Midbrain (tissue), 1 donor: ENCODE measurements at regions not wholly inside any gene's neighbourhood (a gene's known extent, or its start where the extent isn't known, plus 50 kb on each side); places are given as distances from the start of the nearest gene placed in this dataset.
"Not testable (repeated sequence)": the region's sequence is repeated elsewhere in the genome, so short reads cannot be mapped to it uniquely, and the experiment has no call there.

Experiments
- DNase-seq: peaks from one replicate; lab custom pipeline; 2025; lab: John Stamatoyannopoulos, UW

- DNase-seq = not testable (repeated sequence)
Observed at GRCh38 chr12:76292891-76293290, 55.3 kb downstream of the BBS10 start.

GRCh38 chr12:76292305-76292704, 55.9 kb downstream of the BBS10 start:
- DNase-seq = not testable (repeated sequence)

- DNase-seq = no peak
Observed at GRCh38 chr12:76290963-76291859, 57.0 kb downstream of the BBS10 start.

GRCh38 chr12:76288218-76288617, 60.0 kb downstream of the BBS10 start:
- no peak for DNase-seq

GRCh38 chr12:76284816-76285750, 63.1 kb downstream of the BBS10 start:
- DNase-seq = no peak

GRCh38 chr12:76282744-76283143, 65.5 kb downstream of the BBS10 start:
- DNase-seq = no peak

- no peak for DNase-seq
Observed at GRCh38 chr12:76277480-76277879, 70.7 kb downstream of the BBS10 start.

GRCh38 chr12:76276499-76277151, 71.6 kb downstream of the BBS10 start:
- DNase-seq = no peak

GRCh38 chr12:76275511-76276093, 72.6 kb downstream of the BBS10 start:
- DNase-seq = no peak

- DNase-seq = no peak
Observed at GRCh38 chr12:76274420-76275083, 73.7 kb downstream of the BBS10 start.

GRCh38 chr12:76272287-76272686, 75.9 kb downstream of the BBS10 start:
- peak; percentile 77 for DNase-seq

- DNase-seq = no peak
Observed at GRCh38 chr12:76270657-76271358, 77.4 kb downstream of the BBS10 start.

- DNase-seq = no peak
Observed at GRCh38 chr12:76268267-76268666, 79.9 kb downstream of the BBS10 start.

GRCh38 chr12:76266797-76267196, 81.4 kb downstream of the BBS10 start:
- DNase-seq = no peak

- DNase-seq = no peak
Observed at GRCh38 chr12:76265424-76266180, 82.6 kb downstream of the BBS10 start.

- DNase-seq = no peak
Observed at GRCh38 chr12:76264611-76265012, 83.6 kb downstream of the BBS10 start.

- DNase-seq = no peak
Observed at GRCh38 chr12:76263696-76264095, 84.5 kb downstream of the BBS10 start.

- no peak for DNase-seq
Observed at GRCh38 chr12:76260390-76260748, 87.8 kb downstream of the BBS10 start.

GRCh38 chr12:76259660-76260389, 88.4 kb downstream of the BBS10 start:
- no peak for DNase-seq
